Fibroblast of skin of abdomen (primary cell): ENCODE measurements at regions not wholly inside any gene's neighbourhood (a gene's known extent, or its start where the extent isn't known, plus 50 kb on each side); places are given as distances from the start of the nearest gene placed in this dataset.
A peak's percentile ranks its signal among the peaks of the same experiment; 100 is the strongest.
"Not testable (repeated sequence)": the region's sequence is repeated elsewhere in the genome, so short reads cannot be mapped to it uniquely, and the experiment has no call there.

Source experiments
- DNase-seq: peaks from one replicate; pipeline ENCODE4 v3.0.0-alpha.2; 2013

DNA sequence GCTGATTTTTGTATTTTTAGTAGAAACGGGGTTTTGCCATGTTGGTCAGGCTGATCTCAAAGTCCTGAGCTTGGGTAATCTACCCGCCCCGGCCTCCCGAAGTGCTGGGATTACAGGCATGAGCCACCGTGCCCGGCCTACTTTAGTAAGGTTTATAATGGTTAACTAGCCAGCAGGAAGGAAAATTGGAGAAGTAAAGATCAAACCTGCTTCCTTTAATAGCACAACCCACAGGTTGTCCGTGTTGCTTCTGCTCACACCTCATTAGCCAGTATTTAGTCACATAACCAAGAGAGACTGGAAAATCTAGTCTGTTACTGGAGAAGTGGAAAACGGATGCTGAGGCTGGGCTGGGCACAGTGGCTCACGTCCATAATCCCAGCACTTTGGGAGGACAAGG is 51.9 kb upstream of the TBL1XR1 start:
- DNase-seq = no peak

DNA sequence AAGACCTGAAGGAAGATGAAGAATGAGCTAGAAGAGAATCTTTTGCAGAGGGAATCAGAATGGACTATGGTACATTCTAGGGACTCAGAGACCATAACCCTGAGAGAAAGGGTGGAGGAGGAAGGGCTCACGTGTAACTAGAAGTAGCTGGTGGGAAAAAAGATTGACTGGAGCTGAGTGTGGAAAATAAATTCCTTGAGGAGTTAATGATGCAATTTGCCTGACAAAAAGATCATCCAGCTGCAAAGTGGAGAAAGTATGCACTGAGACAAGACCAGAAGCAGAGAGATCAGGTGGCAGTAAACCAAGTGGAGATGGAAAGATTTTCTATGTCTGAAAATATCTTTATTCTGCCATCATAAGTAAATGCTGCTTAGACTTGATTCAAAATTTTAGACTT is 52.9 kb upstream of the TBL1XR1 start:
- DNase-seq = peak; percentile 39

DNA sequence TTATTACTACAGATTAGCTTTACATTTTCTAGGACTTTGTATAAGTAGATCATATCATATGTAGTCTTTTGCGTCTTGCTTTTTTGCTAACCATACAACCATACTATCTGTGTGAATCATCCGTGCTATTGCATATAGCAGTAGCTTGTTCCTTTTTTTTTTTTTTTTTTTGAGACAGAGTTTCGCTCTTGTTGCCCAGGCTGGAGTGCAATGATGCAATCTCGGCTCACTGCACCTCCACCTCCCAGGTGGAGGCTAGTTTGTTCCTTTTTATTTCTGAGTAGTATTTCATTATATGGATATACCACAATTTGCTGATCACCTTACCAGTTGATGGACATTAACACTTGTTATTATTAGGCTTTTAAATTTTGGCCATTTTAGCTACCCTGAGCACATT is 54.5 kb upstream of the TBL1XR1 start:
- DNase-seq = no peak

DNA sequence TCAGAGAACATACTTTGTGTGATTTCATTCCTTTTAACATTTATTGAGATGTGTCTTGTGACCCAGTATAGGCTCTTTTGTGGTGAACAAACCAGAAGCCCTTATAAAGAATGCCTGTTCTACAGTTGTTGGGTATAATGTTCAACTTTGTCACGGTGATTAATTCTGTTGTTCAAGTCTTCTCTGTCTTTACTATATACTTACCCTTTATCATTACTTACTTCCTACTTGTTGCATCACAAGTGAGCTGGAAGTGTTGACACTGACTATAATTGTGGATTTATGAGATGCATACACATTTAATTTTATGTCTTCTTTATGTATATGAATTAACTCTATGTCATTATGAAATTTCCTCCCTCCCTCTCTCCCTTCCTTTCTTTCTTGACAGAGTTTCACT is 59.7 kb upstream of the TBL1XR1 start:
- peak; percentile 66 for DNase-seq

DNA sequence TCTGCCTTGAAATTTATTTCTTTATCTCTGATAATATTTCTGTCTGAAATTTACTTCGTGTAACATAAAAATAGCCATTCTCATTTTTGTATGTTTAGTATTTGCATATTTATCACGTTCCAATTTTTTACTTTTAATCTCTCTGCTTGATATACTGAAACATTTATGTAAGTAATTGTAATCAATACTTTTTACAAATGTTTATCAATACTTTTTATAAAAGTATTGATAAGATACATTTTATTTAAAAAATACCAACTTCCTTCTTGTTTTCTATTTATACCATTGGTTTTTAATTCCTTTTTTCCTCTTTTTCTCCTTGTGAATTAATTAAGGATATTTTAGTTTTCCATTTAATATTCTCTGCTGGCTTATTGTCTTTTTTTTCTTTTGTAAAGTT is 60.3 kb upstream of the TBL1XR1 start:
- no peak for DNase-seq

DNA sequence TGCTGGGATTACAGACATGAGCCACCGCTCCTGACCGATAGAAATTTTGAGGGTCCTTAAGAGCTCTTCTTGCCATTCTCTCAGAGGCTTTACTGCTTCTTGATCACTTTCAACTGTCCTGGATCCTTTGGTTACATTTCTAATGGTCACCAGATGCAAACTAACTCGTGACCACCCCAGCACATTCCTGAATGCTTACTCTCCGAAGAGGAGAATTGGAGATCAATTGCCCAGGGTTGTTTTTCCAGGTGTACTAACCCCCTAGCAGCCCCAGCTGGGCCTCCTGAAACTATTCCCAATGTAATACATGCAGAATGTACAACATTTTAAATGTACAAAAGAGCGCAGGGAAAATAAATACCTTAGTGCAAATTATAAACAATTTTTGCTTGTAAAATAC is 65.1 kb upstream of the TBL1XR1 start:
- DNase-seq = peak; percentile 33

DNA sequence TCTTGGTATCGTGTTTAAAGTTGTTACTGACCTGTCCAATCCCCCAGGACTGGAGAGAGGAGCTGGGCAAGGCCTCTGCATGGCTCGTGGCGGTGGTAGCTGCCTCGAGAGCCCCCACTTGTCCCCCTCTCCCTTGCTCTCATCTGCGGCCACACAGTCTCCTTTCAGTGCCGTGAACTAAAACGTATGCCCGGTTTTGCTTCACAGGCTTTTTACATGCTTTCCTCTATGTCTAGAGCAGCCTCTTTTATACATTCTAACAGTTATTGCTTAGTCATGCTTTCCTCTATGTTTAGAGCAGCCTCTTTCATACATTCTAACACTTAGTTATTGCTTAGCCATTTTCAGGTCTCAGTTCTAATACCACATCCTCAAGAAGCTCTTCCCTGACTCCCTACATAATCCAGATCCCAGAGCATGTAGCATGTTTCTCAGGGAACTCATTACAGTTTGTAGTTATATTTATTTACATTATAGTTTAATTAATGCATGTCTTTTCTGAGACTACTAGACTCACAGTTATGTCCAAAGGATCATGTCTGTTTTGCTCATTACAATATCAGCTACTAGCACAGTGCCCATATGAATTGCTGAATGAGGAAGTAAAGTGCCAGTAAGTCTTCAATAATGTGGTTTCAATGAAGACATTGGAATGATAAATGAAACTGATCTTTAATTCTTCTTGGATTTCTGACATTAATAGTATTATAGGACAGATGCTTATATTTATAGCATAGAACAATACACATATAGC is 66.5 kb upstream of the TBL1XR1 start:
- peak; percentile 26 for DNase-seq

DNA sequence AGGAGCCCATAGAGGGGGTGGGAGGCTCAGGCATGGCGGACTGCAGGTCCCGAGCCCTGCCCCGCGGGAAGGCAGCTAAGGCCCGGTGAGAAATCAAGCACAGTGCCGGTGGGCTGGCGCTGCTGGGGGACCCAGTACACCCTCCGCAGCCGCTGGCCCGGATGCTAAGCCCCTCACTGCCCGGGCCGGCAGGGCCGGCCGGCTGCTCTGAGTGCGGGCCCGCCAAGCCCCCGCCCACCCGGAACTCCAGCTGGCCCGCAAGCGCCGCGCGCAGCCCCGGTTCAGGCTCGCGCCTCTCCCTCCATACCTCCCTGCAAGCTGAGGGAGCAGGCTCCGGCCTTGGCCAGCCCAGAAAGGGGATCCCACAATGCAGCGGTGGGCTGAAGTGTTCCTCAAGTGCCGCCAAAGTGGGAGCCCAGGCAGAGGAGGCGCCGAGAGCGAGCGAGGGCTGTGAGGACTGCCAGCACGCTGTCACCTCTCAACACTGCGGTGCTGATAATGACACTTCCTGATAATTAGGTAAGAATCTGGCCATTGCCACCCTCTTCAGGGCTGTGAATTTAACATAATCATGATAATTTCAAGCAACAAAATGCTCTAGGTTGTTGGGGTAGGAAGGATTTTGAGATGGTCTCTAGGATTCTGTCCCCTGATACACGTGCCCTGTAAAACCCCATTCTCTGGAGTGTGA is 74.7 kb upstream of the TBL1XR1 start:
- not testable (repeated sequence) for DNase-seq

DNA sequence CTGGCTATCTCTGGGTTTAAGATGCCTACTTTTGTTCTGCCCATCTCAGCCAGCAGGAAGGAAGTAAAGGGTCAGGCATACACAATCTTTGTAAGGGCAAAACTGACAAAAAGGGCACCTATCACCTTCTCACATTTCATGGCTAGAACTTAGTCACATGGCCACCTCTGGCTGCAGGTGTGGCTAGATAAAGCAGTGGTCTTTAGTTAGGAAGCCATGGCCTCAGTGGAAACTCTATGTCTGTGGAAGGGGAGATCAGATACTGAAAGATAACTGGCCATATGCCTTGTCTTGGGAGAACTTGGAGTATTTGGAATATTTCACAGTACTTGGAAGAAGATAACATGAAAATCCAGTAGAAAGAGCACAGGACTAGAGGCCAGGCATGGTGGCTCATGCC is 80.7 kb upstream of the TBL1XR1 start:
- no peak for DNase-seq

DNA sequence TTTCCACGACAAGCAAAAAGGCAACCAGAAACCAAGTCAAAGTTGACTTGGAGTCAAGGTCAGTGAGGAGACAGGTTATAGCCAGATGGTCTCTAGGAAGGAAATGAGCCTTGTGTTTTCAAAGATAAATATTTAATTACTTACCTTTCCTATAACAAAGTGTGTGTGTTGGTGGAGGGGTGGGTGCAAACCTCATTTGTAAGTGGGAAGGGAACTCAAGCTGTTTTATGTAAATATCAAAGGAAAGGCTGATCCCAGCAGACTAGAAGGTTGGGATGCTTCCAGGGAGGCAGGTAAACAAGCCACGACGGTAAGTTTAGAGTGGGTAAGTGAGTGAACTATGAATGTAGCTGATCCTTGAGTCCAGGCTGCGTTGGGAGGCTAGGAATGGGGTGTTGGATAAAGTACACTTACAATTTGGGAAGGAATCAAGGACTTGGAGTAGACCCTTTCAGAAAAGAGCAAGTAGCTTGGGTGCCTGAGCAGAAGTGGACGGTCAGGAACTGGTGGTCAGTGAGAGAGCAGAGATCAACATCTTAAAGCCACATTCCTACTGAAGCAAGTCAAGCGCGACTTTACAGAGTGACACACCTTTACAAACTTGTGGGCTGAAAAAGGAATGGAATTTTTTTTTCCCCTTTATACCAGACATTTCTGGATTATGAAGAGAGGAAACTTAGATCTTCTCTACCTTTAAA is 82.0 kb upstream of the TBL1XR1 start:
- no peak for DNase-seq

DNA sequence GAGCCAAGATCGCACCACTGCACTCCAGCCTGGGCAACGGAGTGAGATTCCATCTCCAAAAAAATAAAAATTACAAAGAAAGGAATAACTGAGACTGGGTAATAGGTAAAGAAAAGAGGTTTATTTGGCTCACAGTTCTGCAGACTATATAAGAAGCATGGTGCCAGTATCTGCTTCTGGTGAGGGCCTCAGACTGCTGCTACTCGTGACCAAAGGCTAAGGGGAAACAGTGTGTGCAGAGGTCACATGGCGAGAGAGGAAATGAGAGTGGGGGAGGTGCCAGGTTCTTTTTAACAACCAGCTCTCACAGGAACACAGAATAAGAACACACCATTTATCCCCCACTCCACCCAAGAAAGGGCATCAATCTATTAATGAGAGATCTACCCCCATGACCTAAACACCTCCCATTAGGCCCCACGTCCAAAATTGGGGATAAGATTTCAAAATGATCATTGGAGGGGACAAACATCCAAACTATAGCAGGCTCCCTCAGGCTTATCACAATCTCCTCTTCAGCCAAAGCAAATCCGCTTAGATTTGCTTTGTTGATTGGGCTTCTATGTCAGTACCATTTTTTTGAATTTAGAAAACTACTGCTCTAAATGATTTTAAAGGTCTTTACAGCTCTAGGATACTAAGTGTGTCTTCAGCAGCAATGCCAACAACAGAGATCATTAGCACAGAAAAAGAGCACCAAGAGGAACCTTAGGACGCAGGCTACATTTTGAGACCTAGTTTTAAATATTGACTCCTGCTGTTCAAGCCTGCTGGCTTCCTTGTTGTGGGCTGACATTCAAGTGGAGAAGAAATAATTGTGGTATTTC is 84.2 kb upstream of the TBL1XR1 start:
- DNase-seq = no peak

DNA sequence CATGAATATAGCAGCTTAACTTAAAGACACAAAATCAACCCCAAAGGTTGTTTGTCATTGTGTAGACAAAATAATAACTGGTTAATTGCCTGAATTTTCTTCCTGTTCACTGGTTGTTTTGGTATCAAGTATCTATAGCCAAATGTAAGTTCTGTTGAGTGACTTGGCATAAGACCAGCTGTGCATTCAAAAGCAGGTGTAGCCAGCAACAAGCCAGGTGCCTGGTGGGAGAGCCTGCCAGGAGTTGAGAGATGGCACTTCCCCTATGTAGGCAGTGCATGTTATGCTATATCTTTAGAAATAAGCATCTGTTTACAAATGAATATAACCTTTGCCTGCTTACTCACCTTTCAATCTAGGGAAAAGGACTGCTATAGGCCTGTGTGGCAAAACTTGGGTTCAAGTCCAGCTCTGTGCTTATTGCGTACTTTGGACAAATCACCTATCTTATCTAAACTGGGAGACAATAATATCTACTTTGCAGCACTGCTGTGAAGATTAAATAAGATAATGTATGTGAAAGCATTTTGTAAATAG is 84.9 kb upstream of the TBL1XR1 start:
- DNase-seq = no peak

DNA sequence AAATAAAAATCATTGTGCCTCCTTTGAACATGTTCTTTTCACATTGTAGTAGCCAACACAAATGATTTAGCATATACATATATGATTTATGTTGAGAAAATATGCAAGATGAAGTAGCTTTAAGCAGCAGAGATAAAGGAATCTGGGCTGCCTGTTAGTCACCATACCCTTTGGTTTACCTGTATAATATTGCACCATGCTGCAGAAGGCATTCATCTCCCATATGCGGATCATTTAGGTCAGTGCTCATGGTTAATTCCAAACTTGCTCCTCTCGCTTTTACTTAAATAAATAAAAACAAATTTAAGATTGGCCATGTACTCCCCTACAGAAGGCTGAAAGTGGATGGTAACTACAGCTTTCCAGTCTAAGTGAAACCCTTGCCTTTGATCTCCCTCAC is 86.7 kb upstream of the TBL1XR1 start:
- no peak for DNase-seq

DNA sequence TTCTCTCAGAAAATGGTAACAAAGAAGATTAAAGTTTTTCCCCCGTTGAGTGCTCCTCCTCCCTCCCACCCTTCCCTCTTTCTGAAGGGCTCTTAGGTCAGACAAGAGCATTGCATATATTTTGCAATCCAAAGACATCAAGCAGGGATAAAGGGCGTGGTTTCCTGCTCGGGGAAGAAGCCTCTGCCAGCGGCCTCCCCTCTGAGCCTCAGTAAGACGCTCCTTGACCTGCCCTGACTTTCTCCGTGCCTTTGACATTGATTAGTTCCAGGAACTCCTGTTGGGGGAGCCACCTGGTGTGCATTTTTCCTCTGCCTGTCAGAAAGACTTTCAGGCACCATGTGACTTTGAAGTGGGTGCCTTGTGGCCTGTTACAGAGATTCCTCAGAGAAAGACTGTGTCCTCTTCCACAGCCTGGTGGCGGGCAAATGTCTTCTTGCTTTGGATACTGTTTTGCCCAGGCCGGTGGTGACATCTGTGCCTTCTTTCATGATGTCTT is 87.2 kb upstream of the TBL1XR1 start:
- DNase-seq = peak; percentile 57

DNA sequence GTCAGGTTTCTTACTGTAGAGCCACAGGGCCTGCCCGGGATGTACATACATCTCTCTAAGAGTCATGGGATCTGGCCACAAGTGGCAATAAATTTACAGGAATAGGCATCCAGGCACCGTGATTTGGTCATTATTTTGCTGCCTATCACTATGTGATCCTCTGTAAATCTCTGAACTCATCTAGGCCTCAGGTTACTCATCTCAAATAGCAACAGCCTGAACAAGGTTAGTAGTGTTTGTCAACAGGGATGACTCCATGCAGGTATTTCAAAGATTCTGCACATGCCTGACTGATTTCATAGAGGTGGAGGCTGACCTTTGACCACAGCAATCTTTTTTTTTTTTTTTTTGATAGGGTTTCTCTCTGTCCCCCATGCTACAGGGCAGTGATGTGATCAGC is 88.8 kb upstream of the TBL1XR1 start:
- DNase-seq = no peak

DNA sequence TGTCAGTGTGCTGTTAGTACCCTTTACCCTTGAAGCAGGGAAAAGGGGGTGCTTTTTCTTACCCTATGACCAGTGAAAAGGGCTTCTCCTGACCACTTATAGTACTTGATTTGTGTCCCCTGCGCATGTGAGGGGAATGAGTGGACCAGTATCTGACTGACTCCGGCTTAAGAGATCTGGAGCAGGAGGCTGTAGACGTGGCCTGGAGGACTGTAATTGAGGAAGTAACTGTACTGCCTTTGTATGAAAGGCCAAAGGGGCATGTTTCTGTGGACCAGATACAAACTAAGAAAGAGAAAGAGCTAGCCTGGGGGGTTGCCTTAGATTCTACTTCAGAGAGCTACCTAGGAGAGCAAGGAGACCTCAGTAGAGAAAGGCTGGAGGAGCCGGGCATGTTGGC is 89.9 kb upstream of the TBL1XR1 start:
- DNase-seq = no peak

DNA sequence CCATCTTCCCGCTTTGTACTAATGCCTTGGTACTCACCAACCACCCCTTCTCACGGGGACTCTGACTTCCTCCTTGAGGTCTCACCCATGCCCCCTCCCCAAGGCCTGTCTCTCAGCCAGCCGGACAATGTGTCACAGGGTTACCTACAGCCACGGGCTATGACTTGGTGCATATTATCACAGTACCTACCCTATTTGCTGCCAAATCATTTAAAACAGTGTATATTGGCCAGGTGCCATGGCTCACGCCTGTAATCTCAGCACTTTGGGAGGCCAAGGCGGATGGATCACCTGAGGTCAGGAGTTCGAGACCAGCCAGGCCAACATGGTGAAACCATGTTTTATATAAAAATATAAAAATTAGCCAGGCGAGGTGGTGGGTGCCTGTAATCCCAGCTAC is 93.4 kb upstream of the TBL1XR1 start:
- no peak for DNase-seq

DNA sequence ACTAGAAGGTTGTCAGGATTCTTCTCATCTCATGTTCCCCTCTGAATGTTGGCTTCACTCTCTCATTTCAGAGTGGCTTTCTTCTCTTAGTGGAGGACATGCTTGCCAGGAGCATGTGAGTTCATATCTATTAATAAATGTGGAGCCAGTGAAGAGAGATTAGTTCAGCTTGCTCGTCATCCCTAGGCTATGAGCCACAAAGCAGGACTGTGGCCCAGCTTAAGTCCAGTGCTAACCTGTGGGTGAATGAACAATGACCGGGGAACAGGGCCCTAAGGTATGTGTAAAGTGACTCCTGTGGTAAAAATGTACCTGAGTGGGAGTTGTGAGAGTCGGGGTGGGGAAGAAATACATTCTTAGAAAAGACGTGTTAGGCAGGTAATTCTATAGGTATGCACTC is 96.9 kb upstream of the TBL1XR1 start:
- DNase-seq = peak; percentile 13

DNA sequence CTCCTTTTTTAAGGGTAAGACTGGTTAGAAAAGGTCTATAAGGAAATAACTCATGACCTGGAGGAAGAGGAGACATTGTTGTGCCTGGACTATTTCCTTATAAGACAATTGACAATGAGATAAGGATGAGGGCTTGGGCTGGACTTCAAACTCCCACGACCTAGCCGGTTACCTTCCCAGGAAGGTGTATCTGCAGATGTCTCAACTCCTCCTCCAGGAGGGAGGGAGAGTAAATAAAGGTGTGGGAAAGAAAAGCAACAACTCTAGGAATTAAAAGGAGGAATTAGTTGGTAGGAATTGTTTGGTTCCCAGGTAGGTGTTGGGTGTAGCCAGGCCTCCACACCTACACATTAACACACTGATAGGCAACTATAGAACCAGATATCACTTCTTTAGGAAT is 97.8 kb upstream of the TBL1XR1 start:
- no peak for DNase-seq

DNA sequence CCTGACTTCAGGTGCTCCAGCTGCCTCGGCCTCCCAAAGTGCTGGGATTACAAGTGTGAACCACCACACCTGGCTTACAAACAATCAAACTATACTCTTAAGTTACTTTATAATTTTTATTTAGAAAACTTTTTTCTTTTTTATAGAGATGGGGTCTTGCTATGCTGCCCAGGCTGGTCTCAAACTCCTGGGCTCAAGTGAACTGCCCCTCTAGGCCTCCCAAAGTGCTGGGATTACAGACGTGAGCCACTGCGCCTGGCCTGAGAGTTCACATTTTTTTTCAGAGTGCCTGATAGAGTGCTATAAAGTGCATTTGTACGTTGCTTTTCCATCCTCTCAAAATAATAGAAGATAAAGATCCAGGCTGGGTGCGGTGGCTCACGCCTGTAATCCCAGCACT is 102.0 kb upstream of the TBL1XR1 start:
- no peak for DNase-seq

DNA sequence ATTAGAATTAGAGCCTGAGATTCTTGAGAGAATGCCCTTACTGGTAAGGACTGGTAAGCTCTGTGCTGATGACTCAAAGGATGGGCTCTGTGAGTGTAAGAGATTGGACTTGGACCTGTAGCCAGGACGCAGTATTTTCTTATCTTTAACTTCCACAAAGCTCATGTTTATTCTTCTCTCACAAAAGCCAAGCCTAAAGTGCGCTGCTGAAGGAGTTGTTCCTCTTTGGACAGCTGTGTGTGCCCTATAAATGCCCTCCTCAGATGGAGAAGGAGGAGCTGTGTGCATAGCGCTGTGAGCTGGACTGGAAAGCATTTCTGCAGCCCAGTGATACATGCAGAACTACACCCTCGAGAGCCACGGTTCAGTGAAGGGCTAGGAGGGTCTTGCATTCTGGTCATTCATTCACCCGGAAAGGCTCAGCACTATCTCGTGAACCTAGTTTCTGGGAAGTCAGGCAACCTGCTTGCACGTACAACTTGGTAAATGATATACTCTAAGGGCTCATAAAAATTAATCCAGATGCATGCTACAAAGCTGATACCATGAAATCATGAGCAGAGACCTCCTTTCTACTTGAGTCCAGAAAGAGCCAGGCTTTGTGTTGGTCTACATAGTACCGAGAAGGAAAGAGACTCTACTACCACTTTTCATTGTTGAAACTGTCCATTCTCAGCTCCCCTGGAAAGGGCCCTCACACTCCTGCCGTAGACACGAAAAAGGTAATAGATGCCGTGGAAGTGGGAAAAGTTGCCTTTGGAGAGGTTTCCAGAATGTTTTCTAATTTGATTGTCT is 103.0 kb upstream of the TBL1XR1 start:
- DNase-seq = no peak

DNA sequence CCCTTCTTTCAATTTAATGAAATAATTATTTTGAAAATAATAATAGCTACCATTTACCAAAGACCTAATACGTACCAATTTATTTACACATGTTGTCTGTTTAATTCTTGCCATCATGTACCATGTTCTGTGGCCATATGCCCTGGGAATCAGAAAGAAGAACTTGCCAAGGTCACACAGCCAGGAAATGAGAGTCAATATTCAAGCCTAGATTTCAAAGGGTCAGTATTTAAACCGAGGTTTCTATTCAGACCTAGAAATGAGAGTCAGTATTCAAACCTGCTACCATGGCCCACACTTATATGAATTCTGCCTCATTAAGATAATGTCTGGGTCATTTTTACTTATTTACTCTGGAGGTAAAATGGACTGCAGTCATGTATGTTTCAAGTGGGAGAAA is 103.6 kb upstream of the TBL1XR1 start:
- DNase-seq = no peak
